Hepatocyte (in vitro differentiated cells): ENCODE measurements at regions not wholly inside any gene's neighbourhood (a gene's known extent, or its start where the extent isn't known, plus 50 kb on each side); places are given as distances from the start of the nearest gene placed in this dataset.

Source experiments
- CTCF ChIP-seq: fragments of 200-600 bp; sonication (generic); IDR thresholded peaks from 2 replicates; pipeline ENCODE4 v1.5.1; 2016; ENCODE audit warnings: antibody characterized with exemption, mild to moderate bottlenecking; ENCODE audit not compliant: poor library complexity
- EZH2phosphoT487 ChIP-seq: fragments of 200-600 bp; sonication (generic); IDR thresholded peaks from one replicate; pipeline ENCODE4 v1.6.1; 2018; ENCODE audit warnings: antibody characterized with exemption, mild to moderate bottlenecking, low read depth, moderate library complexity; ENCODE audit not compliant: unreplicated experiment, severe bottlenecking

DNA sequence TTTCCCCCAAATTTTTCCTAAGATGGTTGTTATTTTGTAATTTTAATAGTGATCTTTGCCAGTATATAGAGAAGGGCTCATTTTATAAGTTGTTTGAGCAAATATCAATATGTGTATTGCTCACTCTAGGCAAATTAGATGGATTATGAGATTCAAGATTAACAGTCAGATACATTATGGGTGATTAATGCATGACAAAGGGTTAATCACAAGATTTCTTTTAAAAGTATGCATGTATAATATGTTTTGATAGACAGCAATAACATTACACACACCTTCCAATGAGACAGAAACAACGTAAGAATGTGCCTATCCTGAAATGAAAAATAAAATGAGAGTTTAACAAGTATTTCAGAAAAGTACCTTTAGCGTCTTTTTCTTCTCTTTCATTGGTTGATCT is 547.6 kb upstream of the AGTR1 start:
- TF ChIP-seq CTCF (no peak), EZH2phosphoT487 (no peak)
